NCI-H748 (cell line): ENCODE measurements at regions not wholly inside any gene's neighbourhood (a gene's known extent, or its start where the extent isn't known, plus 50 kb on each side); places are given as distances from the start of the nearest gene placed in this dataset.

Source experiments
- DNase-seq: peaks from one replicate; lab custom pipeline; 2025; ENCODE audit not compliant: unreplicated experiment; lab: John Stamatoyannopoulos, UW

DNA sequence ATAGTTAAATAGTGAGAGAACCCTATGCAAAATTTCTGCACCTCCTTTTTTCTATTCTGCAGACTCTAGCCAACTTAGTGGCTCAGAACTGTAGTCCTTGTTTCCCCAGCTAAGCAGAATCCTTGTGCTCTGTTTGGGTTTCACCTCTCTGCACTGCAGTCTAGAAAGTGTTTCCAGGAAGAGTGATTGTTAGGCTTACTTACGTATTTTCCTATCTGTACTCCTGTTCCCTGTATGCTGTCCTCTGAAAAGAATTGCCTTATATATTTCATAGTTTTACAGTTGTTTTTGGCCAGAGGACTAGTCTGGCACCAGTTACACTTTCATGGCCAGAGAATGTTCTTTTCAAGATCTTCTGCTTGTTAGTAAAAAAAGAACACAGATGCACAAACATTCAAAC, 154.6 kb upstream of the POT1 start:
- DNase-seq = no peak

DNA sequence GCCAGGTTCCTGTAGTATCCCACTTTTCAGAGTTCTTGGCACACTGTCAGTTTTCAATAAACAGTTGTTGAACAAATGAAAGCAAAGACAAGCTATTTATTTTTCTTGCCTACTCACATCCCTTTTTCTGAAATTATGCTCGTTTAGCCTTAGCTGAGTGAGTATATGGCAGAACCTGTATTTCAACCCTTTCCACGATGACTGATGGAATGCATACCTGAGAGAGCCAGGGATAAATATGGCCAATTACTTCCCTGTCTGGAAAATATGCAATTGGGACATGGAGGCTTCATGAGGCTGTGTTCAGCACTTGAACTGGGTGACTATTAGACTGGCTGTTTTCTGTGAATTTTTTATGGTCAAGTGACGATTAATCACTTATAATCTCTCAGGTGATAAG, 144.5 kb upstream of the POT1 start:
- no peak for DNase-seq

DNA sequence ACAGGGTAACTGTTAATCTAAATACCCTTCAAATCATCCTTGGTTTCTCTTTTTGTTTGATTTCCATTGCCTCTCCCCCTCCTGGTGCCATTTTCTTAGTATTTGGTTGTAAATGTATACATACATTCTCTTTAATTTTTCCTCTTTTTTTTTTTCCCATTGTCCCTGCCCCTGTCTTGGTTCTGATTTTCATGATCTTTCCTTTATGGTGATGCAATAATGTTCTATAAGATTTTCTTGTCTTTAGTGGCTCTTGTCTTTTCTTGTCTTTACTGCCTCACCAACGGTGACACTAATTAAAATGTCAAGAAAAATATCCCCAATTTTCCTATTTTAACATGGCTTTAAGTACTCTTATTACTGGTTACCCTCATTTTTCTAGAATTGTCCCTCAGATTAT, 135.9 kb upstream of the POT1 start:
- no peak for DNase-seq

DNA sequence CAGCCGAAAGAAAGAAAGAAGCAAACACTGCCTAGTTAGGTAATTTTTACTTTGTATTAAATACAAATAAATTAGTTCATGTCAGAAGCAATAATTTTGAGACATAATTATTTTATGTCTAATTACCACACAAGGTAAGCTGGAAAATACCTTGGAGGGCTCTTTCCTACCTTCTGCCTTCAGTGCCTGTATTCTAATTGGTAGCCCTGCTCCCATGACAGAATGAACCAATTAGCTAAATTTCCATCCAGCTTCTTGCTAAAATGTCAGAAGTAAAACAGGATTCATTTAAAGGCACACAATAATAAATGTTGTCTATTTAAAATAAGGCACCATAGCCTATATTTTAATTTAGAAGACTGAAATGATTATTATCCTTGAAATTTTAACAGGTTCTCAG, 135.4 kb upstream of the POT1 start:
- no peak for DNase-seq

DNA sequence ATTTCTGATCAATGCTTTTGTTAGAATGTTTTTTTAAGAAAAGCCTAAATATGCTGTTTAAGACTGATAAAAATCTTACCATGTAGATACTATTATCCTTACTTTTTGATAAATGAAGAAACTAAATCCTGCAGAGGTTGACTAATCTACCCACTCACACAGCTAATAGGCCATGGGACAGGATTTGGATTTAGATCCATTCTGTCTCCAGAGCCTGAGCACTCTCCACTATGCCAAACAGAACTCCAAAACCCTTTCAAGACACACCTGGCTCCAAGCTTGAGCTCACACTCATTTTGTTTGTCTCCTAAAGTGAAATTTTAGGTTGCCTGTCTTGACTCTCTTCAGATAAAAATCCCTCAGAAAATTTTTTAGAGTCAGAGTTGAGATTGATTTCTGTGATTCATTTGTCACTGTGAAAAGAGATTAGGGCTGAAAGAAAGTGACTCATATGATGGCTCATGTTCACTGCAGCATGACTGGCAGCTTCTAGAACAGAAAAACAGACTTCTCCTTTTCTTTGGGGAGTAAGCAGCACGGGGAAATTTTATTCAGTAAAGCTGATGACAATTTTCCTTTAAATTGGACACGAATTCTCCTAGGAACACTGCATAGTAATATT, 132.3 kb upstream of the POT1 start:
- no peak for DNase-seq

DNA sequence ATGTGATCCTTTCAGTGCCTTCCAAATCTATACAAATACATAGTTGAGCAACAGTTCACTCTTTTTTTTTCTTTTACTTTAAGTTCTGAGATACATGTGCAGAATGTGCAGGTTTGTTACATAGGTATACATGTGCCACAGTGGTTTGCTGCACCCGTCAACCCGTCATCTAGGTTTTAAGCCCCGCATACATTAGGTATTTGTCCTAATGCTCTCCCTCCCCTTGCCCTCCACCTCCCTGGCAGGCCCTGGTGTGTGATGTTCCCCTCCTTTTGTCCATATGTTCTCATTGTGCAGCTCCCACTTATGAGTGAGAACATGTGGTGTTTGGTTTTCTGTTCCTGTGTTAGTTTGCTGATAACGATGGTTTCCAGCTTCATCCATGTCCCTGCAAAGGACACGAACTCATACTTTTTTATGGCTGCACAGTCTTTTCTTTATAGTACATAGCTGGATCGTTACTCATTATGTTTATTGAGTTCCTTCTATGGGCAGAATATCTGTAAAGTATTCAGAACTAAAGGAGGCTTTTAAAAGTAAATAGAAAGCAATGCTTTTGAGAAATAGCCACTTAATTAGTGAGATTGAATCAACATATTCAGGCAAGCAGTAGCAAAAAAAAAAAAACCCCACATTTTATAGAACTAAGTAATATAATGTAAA, 131.6 kb upstream of the POT1 start:
- DNase-seq = peak; percentile 36

DNA sequence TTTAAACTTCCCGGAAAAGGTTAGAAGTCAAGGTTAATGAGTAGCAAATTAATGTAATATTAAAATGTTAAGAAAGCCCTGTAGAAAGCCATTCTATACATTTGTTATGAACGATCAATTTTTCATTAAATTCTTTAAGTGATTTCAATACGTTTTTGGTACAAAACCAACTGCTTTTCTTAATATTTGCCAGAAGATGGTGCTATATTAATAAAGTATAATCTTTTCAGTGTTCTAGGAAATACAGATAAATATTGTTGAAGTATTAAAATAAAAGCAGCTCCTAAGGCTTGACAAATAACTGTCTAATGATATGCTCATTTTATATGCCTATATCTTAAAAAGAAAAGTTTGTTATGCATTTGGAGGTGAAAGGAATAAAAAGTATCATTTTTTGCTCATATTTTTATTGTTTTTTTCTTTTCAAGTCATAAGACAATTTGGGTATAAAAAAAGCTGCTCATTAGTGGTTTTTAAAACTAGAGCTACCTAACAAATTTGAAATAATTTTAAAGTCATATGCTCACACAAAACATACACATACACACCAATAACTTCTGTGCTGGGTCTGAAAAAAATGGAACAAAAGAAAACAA, 130.3 kb upstream of the POT1 start:
- peak; percentile 28 for DNase-seq

DNA sequence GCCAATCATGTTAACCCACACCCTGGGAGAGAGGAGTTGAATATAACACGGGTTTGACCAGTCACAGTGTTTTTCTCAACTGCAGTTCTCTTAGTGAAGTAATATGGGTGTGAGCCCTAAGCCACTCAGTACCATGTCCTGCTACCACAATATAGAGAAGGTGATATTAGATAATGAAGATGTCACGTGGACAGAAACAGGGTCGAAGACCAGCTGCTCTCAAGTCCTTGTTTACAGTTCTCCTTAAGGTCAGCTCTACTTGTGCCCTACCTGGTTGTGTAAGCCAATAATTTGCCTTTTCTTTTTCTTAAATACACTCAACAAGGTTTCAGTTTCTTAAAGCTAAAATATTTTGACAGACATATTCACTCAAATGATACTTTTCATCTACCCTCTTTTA, 128.3 kb upstream of the POT1 start:
- DNase-seq = peak; percentile 32

DNA sequence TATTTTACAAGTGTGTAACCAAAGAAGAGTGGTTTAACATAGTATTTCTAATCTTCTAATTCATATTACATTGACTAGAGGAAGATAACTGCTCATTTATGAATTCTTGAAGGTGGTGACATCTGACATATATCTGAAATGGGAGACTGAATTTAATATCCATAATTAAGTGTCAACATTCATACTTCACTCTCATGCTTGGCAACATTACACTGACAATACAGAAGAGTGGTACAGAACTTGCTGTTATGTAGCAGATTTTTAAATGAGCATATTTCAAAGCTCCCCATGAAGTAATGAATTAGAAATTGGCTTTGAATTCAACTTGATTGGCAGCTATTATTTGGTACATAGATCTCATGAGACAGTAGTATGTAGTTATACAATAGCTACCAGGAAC, 125.8 kb upstream of the POT1 start:
- DNase-seq = no peak

DNA sequence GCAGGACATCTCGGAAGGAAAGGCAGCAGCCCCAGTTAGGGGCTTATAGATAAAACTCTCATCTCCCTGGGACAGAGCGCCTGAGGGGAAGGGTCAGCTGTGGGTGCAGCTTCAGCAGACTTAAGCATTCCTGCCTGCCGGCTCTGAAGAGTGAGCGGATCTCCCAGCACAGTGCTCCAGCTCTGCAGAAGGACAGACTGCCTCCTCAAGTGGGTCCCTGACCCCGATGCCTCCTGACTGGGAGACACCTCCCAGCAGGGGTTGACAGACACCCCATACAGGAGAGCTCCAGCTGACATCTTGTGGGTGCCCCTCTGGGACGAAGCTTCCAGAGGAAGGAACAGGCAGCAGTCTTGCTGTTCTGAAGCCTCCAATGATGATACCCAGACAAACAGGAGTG, 117.1 kb upstream of the POT1 start:
- no peak for DNase-seq

DNA sequence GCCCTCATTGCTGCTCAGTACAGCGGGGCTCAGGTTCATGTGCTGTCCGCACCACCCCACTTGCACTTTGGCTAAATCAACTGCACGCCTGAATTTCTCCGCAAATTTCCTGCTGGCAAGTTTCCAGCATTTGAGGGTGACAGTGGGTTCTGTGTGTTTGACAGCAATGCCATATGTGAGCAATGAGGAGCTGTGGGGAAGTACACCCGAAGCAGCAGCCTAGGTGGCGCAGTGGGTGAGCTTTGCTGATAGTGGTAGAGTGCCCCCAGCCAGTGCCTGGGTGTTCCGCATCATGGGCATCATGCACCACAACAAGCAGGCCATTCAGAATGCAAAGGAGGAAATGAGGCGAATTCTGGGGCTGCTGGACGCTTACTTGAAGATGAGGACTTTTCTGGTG, 103.9 kb upstream of the POT1 start:
- DNase-seq = no peak

DNA sequence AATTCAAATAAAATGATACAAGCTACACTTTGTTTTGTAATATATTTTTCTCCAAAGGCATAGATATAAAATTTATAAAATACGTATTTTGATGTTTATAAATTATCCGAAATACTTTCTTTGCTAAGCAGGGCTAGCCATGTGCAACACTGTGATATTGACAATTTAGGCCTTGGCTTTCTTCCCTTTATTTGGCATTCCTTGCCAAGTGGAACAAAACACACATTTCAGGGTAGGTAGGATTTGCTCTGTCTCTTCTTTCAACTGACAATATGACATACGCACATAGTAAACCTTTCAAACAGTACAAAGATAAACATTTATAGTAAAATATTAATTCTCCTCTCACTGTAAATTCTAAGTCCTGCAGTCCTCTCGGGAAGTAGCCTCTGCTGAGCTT, 103.3 kb upstream of the POT1 start:
- no peak for DNase-seq

DNA sequence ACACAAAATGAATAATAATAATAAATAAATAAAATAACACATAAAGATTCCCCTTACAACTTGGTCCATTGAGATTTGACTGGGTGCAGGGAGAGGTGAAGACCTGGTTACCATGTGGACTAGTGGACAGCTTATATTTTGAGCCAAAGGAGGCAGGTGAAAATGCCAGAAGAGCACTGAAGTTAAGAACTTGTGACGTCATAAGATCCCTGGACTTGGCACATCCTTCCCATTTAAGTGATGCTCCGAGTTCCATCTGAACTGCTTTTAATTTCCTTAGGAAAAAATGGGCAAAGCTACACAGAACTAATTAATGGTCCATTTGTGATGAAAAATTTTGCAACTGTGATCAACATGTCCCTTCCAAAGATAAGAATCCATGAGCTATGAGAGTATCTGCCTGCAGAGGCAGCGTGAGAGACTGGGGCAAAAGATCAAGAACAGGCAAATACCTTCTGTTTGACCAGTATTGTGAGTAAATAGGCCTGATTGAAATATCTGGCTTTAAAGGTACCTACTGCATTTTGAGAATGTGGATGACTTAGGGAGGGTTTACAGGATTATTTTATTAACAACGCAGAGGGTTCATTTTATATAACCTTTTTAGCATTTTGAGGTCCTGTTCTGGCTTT, 101.2 kb upstream of the POT1 start:
- no peak for DNase-seq

DNA sequence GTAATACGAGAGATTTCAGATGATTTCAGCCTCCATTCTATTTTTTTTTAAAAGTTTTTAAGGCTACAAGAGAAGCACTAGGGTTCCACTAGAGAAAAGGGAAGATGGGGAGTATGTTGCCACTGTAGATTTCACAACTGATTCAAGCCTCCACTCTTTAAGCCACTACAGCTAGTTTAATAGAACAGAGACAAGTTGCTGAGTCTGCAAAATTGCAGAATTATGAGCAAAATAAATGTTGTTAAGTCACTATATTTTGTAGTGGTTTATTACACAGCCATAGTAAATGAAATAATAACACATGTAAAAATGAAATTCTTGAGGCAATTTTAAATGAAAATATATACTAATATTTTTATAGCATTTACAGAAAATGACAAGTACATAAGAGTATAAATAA, 96.0 kb upstream of the POT1 start:
- DNase-seq = no peak

DNA sequence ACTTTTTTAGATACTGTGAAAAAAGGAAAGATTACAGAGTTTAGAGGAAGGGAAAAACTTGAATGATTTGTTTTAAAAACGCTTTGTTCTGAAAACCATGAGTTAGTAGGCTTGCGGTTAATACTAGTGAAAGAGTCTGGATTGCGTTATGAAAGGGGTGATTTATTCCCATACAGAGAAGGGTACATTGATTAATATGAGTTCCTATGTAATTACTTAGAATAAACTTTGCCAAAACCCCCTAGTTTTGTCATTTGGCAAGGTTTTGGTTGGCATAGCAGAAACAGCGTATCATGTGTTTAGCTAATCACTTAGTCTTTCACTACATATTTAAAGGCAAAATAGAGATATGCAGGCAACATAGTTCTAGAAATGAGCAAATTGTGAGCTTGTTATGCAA, 91.2 kb upstream of the POT1 start:
- no peak for DNase-seq

DNA sequence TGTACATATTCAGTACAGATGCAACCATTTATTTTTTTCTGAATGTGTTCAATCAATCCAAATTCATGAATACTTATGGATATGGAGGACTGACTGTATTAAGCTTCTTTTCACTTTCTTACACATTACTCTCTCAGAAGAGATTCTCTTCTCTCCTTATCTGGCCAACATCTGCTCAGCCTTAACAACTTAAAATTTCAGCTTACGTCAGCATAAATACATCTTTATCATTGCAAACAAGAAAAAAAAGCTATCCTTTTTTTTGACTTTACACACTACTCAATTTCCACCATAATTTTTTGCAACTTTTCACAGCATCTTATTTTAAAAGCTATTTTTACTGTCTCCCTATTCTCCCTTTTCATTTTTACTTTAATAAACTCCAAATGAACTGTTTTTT, 80.9 kb upstream of the POT1 start:
- DNase-seq = no peak

DNA sequence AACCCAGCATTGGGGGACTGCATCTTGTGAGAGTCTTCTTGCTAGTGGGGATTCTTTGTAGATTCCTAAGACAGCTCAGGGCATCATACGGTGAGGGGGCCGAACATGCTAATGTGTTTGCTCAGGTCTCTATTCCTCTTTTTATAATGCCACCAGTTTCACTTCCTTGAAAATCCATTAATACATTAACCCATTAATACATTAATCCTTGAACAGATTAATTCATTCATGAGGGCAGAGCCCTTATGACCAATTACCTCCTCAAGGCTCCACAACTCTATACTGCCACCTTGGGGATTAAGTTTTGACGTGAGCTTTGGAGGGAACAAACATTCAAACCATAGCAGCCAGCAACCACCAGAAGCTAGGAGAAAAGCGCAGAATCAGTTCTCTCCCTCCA, 67.2 kb upstream of the POT1 start:
- DNase-seq = peak; percentile 9

DNA sequence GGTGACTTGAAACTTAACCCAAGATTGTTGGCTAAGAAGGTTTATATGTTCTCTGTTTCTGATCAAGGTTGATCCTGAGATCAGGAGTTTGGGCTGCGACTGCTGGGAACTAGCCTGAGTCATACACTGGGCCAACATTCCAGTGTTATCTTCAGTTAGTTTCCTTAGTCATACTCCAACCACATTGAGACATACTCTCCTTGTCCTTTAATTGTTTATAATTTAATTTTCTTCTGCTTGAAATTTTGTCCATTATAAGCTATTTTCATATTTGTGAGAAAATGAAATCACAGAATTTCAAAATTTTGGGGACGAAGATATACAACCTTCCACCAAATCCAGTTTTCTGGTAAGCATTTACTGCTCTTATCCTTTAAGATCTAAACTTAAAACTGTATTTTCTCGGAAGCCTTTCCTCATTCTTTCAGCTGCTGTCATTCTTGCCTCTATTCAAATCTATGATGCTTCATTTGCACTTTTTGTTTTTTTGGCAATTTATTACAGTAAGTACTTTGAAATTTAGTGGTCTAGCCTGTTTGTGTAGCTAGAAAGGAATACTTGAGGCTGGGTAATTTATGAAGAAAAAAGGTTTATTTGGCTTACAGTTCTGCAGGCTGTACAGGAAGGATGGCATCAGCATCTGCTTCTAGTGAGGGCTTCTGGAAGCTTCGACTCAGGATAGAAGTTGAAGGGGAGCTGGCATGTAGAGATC, 63.4 kb upstream of the POT1 start:
- no peak for DNase-seq

DNA sequence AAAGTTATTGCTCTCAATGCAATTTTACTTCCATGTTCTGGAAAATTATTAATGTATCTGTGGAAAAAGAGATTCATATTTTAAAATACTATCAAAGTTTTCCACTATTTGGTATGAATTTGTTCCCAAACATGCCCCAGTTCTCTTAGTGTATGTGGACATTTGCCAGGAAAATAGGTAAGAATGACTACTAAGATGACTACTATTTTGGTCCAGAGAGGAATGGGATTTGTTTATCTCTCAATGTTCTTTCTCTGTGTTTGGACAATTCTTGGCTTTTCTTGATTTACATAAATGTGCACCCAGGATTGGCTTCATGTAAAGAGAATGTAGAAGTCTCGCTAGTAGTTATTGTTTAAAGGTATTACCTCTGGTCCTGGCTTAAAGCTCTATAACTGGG, 60.3 kb upstream of the POT1 start:
- DNase-seq = no peak
